HG02759 (cell line): ENCODE measurements at regions not wholly inside any gene's neighbourhood (a gene's known extent, or its start where the extent isn't known, plus 50 kb on each side); places are given as distances from the start of the nearest gene placed in this dataset.

Experiments
- ATAC-seq: cut with Tn5 transposase; IDR thresholded peaks from one replicate; pipeline ENCODE4 v1.9.1; 2021; ENCODE audit warnings: mild to moderate bottlenecking, moderate library complexity; ENCODE audit not compliant: unreplicated experiment

GRCh38 chr17:5861246-5861645 is 208.9 kb upstream of the WSCD1 start:
- no peak for ATAC-seq

GRCh38 chr17:5861854-5862253 is 208.3 kb upstream of the WSCD1 start:
- no peak for ATAC-seq

- no peak for ATAC-seq
These were observed 207.8 kb upstream of the WSCD1 start for GRCh38 chr17:5862395-5862794.

- ATAC-seq = no peak
These were observed 205.2 kb upstream of the WSCD1 start for GRCh38 chr17:5864741-5865657.

- no peak for ATAC-seq
These were observed 203.2 kb upstream of the WSCD1 start for GRCh38 chr17:5866978-5867377.

GRCh38 chr17:5869041-5869745 is 201.0 kb upstream of the WSCD1 start:
- ATAC-seq = no peak

GRCh38 chr17:5870231-5870953 is 199.8 kb upstream of the WSCD1 start:
- ATAC-seq = no peak

- ATAC-seq = no peak
These were observed 198.5 kb upstream of the WSCD1 start for GRCh38 chr17:5871666-5872065.

GRCh38 chr17:5872831-5873230 is 197.3 kb upstream of the WSCD1 start:
- ATAC-seq = no peak

- no peak for ATAC-seq
These were observed 196.4 kb upstream of the WSCD1 start for GRCh38 chr17:5873781-5874180.

GRCh38 chr17:5874486-5874885 is 195.7 kb upstream of the WSCD1 start:
- ATAC-seq = no peak

GRCh38 chr17:5877366-5877765 is 192.8 kb upstream of the WSCD1 start:
- no peak for ATAC-seq

- ATAC-seq = no peak
These were observed 192.2 kb upstream of the WSCD1 start for GRCh38 chr17:5877948-5878347.

- ATAC-seq = no peak
These were observed 188.3 kb upstream of the WSCD1 start for GRCh38 chr17:5881849-5882248.

- ATAC-seq = no peak
These were observed 186.2 kb upstream of the WSCD1 start for GRCh38 chr17:5883775-5884665.

- ATAC-seq = no peak
These were observed 184.8 kb upstream of the WSCD1 start for GRCh38 chr17:5885336-5885735.

GRCh38 chr17:5888811-5889210 is 181.4 kb upstream of the WSCD1 start:
- ATAC-seq = no peak

- no peak for ATAC-seq
These were observed 177.1 kb upstream of the WSCD1 start for GRCh38 chr17:5892921-5893675.

- no peak for ATAC-seq
These were observed 176.4 kb upstream of the WSCD1 start for GRCh38 chr17:5893741-5894140.

- no peak for ATAC-seq
These were observed 174.9 kb upstream of the WSCD1 start for GRCh38 chr17:5895276-5895675.
